ENCODE measurements at regions not wholly inside any gene's neighbourhood (a gene's known extent, or its start where the extent isn't known, plus 50 kb on each side); places are given as distances from the start of the nearest gene placed in this dataset.
"Not testable (repeated sequence)": the region's sequence is repeated elsewhere in the genome, so short reads cannot be mapped to it uniquely, and the experiment has no call there.

DNA sequence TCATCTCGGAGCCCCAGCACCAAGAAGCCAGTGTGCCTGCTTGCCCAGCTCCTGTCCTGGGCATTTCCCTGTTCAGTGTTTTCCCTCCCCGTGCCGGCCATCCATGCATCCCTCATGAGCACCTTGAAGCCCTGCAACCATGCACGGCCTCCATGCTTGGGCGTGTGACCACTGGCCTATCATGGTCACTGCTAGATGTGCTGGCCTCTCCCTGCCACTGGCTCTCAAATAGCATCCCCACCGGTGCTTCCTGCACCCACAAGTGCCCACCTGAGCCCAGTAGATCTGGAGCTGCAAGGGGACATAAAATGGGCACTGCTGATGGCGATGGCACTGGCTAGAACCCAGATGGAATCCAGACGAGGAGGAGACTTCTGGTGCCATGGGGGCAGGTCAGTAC is 126.0 kb downstream of the TUBA3C start:
- no peak overlapping the region for H3K4me3 ChIP-seq (ENCODE audit: low read length)
- no peaks in the 10 kb centered on the region for H3K4me1 ChIP-seq (ENCODE audit: control insufficient read depth, insufficient read depth, low read length)
- peaks cover 74% of the 10 kb centered on the region for H3K9me3 ChIP-seq (replicated peaks; ENCODE audit: control insufficient read depth, low read depth, low read length)
- H3K36me3 ChIP-seq (ENCODE audit: control insufficient read depth, insufficient read depth, low read length) = no peaks in the 10 kb centered on the region
- no peaks in the 10 kb centered on the region for H3K27me3 ChIP-seq (ENCODE audit: control insufficient read depth, insufficient read depth, low read length)
- no peak overlapping the region for H3K27ac ChIP-seq (ENCODE audit: low read length)
- WGBS (ENCODE audit: insufficient coverage) = 73% methylated on average over 8 of the region's 8 CpGs
- no peak for DNase-seq

DNA sequence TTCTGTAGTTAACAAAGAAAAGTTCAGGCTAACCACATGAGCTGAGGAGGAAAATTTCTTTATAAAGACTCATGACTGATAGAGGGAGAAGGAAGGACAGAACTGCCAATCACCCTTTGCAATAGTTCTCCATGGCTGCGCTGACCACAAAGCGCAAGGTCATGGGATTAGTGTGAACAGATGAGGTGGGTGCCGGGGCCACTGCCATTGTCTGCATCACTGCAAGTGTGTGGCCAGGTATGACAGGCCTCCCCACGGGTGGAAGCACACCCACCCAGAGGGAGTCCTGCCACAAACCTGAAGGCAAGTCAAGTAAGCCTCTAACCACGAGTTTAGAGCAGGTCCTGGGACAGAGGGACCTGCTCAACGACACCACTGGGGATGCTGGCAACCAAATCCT is 128.1 kb downstream of the TUBA3C start:
- Histone ChIP-seq H3K4me1 (ENCODE audit: control insufficient read depth, insufficient read depth, low read length) (no peaks in the 10 kb centered on the region), H3K9me3 (replicated peaks; ENCODE audit: control insufficient read depth, low read depth, low read length) (peaks cover 71% of the 10 kb centered on the region), H3K27me3 (ENCODE audit: control insufficient read depth, insufficient read depth, low read length) (no peaks in the 10 kb centered on the region), H3K36me3 (ENCODE audit: control insufficient read depth, insufficient read depth, low read length) (no peaks in the 10 kb centered on the region), H3K27ac (ENCODE audit: low read length) (no peak overlapping the region), H3K4me3 (ENCODE audit: low read length) (no peak overlapping the region)
- no peak for DNase-seq
- WGBS (ENCODE audit: insufficient coverage) = 66% methylated on average over 5 of the region's 6 CpGs

DNA sequence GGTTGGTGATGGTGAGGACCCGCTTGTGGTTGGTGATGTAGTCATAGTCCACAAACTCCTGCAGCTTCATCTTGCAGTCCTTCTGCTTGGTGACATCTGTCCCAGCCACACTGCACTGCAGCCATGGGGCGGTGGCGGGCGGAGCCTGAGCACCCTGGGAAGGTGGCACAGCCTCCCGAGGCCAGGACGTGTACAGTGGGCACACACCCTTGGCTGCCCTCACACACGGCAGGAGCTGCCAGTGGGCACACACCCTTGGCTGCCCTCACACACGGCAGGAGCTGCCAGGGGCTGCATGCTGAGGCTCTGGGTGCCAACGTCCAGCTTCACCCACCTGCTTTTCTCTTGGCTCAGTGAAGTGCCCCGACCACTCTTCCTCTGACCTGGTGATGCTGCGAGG is 128.7 kb downstream of the TUBA3C start:
- Histone ChIP-seq H3K36me3 (ENCODE audit: control insufficient read depth, insufficient read depth, low read length) (no peaks in the 10 kb centered on the region), H3K4me1 (ENCODE audit: control insufficient read depth, insufficient read depth, low read length) (no peaks in the 10 kb centered on the region), H3K9me3 (replicated peaks; ENCODE audit: control insufficient read depth, low read depth, low read length) (peaks cover 71% of the 10 kb centered on the region), H3K4me3 (ENCODE audit: low read length) (no peak overlapping the region), H3K27ac (ENCODE audit: low read length) (no peak overlapping the region), H3K27me3 (ENCODE audit: control insufficient read depth, insufficient read depth, low read length) (no peaks in the 10 kb centered on the region)
- DNase-seq = no peak
- WGBS (ENCODE audit: insufficient coverage) = 82% methylated on average over 8 of the region's 11 CpGs

DNA sequence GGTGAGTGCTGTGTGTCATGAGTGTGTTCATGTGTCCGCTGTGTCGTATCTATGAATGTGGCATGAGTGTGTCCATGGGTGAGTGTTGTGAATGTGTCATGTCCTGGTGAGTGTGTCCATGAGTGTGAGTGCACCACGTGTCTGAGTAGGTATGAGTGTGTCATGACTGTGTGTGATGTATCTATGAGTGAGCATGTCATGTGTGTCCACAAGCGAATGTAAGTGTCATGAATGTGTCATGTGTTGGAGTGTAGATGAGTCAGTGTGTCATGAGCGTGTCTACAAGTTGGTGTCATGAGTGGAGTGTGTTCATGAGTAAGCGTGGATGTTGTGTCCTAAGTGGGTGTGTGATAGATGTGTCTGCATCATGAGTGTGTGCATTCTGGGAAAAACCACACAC is 129.4 kb downstream of the TUBA3C start:
- Histone ChIP-seq H3K9me3 (replicated peaks; ENCODE audit: control insufficient read depth, low read depth, low read length) (peaks cover 72% of the 10 kb centered on the region), H3K27ac (ENCODE audit: low read length) (no peak overlapping the region), H3K36me3 (ENCODE audit: control insufficient read depth, insufficient read depth, low read length) (no peaks in the 10 kb centered on the region), H3K27me3 (ENCODE audit: control insufficient read depth, insufficient read depth, low read length) (no peaks in the 10 kb centered on the region), H3K4me1 (ENCODE audit: control insufficient read depth, insufficient read depth, low read length) (no peaks in the 10 kb centered on the region), H3K4me3 (ENCODE audit: low read length) (no peak overlapping the region)
- 79% methylated on average over 5 of the region's 6 CpGs for WGBS (ENCODE audit: insufficient coverage)
- DNase-seq = no peak

DNA sequence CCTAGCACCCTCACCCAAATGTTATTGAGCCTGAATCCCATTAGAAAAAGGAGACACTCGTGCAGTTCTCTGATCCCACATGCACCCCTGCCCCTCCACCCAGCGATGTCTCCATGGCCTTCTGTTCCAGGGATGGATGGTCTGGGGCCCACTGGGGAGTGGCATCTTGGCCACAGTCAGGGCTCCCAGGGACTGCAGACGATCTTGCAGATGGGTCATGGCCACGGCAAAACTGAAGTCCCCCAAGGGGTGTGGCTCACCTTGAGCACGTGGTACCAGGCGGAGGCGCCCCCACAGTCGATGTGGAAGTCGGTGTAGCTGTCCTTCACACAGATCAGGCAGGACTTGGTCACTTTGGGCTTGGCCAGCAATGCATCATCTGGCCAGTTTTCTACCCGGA is 130.7 kb downstream of the TUBA3C start:
- Histone ChIP-seq H3K4me3 (ENCODE audit: low read length) (no peak overlapping the region), H3K27ac (ENCODE audit: low read length) (no peak overlapping the region), H3K4me1 (ENCODE audit: control insufficient read depth, insufficient read depth, low read length) (no peaks in the 10 kb centered on the region), H3K9me3 (replicated peaks; ENCODE audit: control insufficient read depth, low read depth, low read length) (peaks cover 61% of the 10 kb centered on the region), H3K36me3 (ENCODE audit: control insufficient read depth, insufficient read depth, low read length) (no peaks in the 10 kb centered on the region), H3K27me3 (ENCODE audit: control insufficient read depth, insufficient read depth, low read length) (no peaks in the 10 kb centered on the region)
- 77% methylated on average over 8 of the region's 10 CpGs for WGBS (ENCODE audit: insufficient coverage)
- no peak for DNase-seq

DNA sequence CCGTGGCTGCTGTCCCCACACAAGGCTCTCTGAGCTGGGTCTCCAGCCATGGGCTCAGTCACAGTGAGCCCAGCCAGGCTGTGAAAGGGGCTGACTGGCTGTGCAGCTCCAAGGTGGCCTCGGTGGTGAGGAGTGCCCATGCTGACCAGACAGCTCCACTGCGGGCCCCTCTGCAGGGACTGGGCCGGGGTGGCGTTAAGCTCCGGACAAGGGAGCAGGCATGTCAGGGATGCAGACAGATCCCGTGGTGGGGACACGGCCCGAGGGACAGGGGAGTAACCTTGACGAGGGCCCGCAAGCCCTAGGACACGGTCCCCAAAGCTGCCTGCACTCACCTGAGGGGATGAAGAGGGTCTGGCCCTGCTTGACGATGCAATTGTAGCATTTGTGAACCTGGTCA is 132.0 kb downstream of the TUBA3C start:
- H3K9me3 ChIP-seq (replicated peaks; ENCODE audit: control insufficient read depth, low read depth, low read length) = peaks cover 49% of the 10 kb centered on the region
- H3K27ac ChIP-seq (ENCODE audit: low read length); H3K36me3 ChIP-seq (ENCODE audit: control insufficient read depth, insufficient read depth, low read length); H3K4me3 ChIP-seq (ENCODE audit: low read length); H3K4me1 ChIP-seq (ENCODE audit: control insufficient read depth, insufficient read depth, low read length); H3K27me3 ChIP-seq (ENCODE audit: control insufficient read depth, insufficient read depth, low read length); DNase-seq: not testable (repeated sequence)
- WGBS (ENCODE audit: insufficient coverage) = 88% methylated on average over 12 of the region's 13 CpGs

DNA sequence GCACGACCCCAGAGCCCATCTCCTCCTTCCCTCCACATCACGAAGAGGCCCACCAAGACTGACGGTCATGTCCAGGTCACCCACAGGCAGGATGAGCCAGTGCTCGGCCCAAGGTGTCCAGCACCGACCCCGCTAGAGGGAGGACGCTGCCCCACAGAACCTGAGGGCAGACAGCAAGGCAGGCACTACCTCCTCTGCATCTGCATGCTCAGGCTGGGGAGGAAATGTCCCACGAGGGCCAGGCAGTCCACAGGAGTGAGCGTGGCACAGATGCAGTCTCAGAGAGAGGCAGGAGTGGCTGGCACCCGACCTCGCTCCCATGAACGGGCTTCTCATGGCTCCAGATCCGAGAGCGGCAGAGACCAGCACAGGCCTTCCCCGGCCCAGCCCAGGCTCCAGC is 133.2 kb downstream of the TUBA3C start:
- 78% methylated on average over 10 of the region's 15 CpGs for WGBS (ENCODE audit: insufficient coverage)
- H3K27me3 ChIP-seq (ENCODE audit: control insufficient read depth, insufficient read depth, low read length) = no peaks in the 10 kb centered on the region
- H3K36me3 ChIP-seq (ENCODE audit: control insufficient read depth, insufficient read depth, low read length) = no peaks in the 10 kb centered on the region
- no peak overlapping the region for H3K27ac ChIP-seq (ENCODE audit: low read length)
- H3K4me3 ChIP-seq (ENCODE audit: low read length) = no peak overlapping the region
- no peaks in the 10 kb centered on the region for H3K4me1 ChIP-seq (ENCODE audit: control insufficient read depth, insufficient read depth, low read length)
- DNase-seq = no peak
- peaks cover 41% of the 10 kb centered on the region for H3K9me3 ChIP-seq (replicated peaks; ENCODE audit: control insufficient read depth, low read depth, low read length)

DNA sequence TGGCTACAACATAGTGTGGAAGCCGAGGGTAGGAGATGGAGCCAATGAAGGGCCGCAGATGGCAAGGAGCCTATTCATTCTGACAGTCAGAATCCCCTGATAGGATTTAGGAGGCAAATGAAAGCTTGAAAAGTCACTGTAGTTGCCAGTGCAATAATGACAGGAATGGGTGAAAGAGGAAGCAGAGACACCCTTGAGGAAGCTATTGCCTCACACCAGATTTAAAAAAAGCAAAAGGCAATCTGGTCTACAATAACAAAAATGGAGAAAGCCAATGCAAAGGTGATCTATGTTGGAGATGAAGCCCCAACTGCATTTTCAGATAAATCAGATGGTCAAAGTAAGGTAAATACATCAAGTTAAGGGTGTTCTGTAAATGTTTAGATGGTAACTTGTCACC is 158.5 kb downstream of the TUBA3C start:
- Histone ChIP-seq H3K4me3 (ENCODE audit: low read length) (no peak overlapping the region), H3K27ac (ENCODE audit: low read length) (no peak overlapping the region), H3K27me3 (ENCODE audit: control insufficient read depth, insufficient read depth, low read length) (no peaks in the 10 kb centered on the region), H3K4me1 (ENCODE audit: control insufficient read depth, insufficient read depth, low read length) (no peaks in the 10 kb centered on the region), H3K9me3 (replicated peaks; ENCODE audit: control insufficient read depth, low read depth, low read length) (peaks cover 6% of the 10 kb centered on the region), H3K36me3 (ENCODE audit: control insufficient read depth, insufficient read depth, low read length) (no peaks in the 10 kb centered on the region)
- no peak for DNase-seq
- WGBS (ENCODE audit: insufficient coverage) = 23% methylated on average over 2 of the region's 2 CpGs

DNA sequence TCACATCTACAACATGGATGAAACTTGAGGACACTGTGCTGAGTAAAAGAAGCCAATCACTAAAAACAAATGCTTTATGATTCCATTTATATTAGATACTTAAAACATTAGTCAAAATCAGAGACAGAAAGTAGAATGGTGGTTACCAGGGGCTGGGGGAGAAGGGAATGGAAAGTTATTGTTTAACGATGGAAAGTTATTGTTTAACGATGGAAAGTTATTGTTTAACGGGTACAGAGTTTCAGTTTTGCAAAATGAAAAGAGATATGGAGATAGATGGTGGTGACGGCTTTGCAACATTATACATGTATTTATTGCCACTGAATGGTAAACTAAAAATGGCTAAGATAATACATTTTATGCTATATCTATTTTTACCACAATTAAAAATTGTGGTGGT is 160.6 kb downstream of the TUBA3C start:
- H3K27ac ChIP-seq (ENCODE audit: low read length) = no peak overlapping the region
- WGBS (ENCODE audit: insufficient coverage) = 20% methylated on average over 1 of the region's 4 CpGs
- H3K9me3 ChIP-seq (replicated peaks; ENCODE audit: control insufficient read depth, low read depth, low read length) = peaks cover 10% of the 10 kb centered on the region
- no peaks in the 10 kb centered on the region for H3K27me3 ChIP-seq (ENCODE audit: control insufficient read depth, insufficient read depth, low read length)
- DNase-seq = no peak
- no peak overlapping the region for H3K4me3 ChIP-seq (ENCODE audit: low read length)
- H3K4me1 ChIP-seq (ENCODE audit: control insufficient read depth, insufficient read depth, low read length) = no peaks in the 10 kb centered on the region
- no peaks in the 10 kb centered on the region for H3K36me3 ChIP-seq (ENCODE audit: control insufficient read depth, insufficient read depth, low read length)

DNA sequence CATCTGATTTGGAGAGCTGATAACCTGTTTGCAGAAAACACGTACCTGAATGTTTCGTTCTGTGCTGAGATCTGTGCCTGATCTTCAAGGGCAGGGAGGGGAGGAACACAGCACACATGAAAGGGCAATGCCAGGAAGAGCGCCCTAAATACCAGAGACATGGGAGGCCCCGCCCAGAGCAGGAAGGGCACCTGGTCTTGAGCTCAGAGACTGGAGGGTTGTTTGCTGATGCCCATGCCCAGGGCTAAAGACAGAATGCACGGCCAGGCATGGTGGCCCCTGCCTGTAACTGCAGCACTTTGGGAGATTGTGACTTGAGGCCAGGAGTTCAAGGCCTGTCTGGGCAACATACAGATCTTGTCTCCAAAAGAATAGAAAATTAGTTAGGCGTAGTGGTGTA is 183.2 kb downstream of the TUBA3C start:
- no peak for DNase-seq
- H3K9me3 ChIP-seq (replicated peaks; ENCODE audit: control insufficient read depth, low read depth, low read length) = peaks cover 65% of the 10 kb centered on the region
- H3K4me1 ChIP-seq (ENCODE audit: control insufficient read depth, insufficient read depth, low read length) = no peaks in the 10 kb centered on the region

DNA sequence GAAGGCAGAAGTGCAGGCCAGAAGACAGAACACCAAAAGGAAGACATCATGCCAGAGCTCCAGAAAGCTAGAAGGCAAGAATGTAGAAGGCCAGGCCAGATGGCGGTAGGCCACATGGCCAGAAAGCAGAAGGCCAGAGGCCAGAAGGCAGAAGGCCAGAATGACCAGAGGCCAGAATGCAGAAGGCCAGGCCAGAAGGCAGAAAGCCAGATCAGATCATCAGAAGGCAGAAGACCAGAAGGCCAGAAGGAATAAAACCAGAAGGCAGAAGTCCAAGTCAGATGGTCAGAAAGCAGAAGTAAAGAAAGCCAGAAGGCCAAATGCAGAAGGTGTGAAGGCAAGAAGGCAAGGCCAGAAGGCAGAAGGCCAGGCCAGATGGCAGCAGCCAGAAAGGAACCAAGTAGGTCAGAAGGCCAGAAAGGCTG is 185.0 kb downstream of the TUBA3C start:
- no peak overlapping the region for H3K27ac ChIP-seq (ENCODE audit: low read length)
- DNase-seq = no peak
- H3K9me3 ChIP-seq (replicated peaks; ENCODE audit: control insufficient read depth, low read depth, low read length) = peaks cover 76% of the 10 kb centered on the region
- no peaks in the 10 kb centered on the region for H3K36me3 ChIP-seq (ENCODE audit: control insufficient read depth, insufficient read depth, low read length)
- H3K4me1 ChIP-seq (ENCODE audit: control insufficient read depth, insufficient read depth, low read length) = no peaks in the 10 kb centered on the region
- 92% methylated on average over 1 of the region's 1 CpG for WGBS (ENCODE audit: insufficient coverage)
- no peak overlapping the region for H3K4me3 ChIP-seq (ENCODE audit: low read length)
- no peaks in the 10 kb centered on the region for H3K27me3 ChIP-seq (ENCODE audit: control insufficient read depth, insufficient read depth, low read length)

More for the DNA sequence above, 183.2 kb downstream of the TUBA3C start:
- Histone ChIP-seq H3K36me3 (ENCODE audit: control insufficient read depth, insufficient read depth, low read length) (no peaks in the 10 kb centered on the region), H3K4me3 (ENCODE audit: low read length) (no peak overlapping the region), H3K27me3 (ENCODE audit: control insufficient read depth, insufficient read depth, low read length) (no peaks in the 10 kb centered on the region), H3K27ac (ENCODE audit: low read length) (no peak overlapping the region)
- 61% methylated on average over 5 of the region's 6 CpGs for WGBS (ENCODE audit: insufficient coverage)
